ENCODE measurements at regions not wholly inside any gene's neighbourhood (a gene's known extent, or its start where the extent isn't known, plus 50 kb on each side); places are given as distances from the start of the nearest gene placed in this dataset.

DNA sequence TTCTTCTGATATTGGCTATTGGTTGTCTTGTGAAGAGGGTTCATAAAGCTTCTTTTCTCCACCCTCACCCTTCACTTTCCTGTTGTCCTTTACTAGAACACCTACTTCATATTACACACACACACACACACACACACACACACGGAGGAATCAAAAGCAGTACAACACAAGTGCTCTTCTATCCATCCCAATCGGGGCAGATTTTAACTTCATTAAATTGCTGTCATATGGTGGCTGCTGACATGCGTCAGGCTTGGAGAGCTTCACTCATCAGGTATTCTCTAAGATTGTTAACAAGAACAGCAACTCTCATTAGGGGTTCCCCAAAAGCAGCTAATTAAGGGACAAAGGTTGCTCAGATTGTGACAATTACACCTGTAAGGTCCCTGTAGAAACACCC is 239.1 kb upstream of the MEIS2 start:
- Histone ChIP-seq H3K27ac (no peak overlapping the region), H3K4me1 (ENCODE audit: low read depth, poor library complexity, severe bottlenecking) (no peaks in the 10 kb centered on the region), H2AFZ (ENCODE audit: low read depth) (no peak overlapping the region), H3K79me2 (ENCODE audit: insufficient read depth, low read depth) (no peaks in the 10 kb centered on the region), H3K4me2 (no peak overlapping the region), H4K20me1 (ENCODE audit: insufficient read depth) (no peaks in the 10 kb centered on the region), H3K36me3 (ENCODE audit: insufficient read depth) (no peaks in the 10 kb centered on the region), H3K9ac (no peak overlapping the region), H3K4me3 (IDR thresholded peaks at IDR 0.05; ENCODE audit: insufficient read depth, low read depth, low read length) (no peak overlapping the region), H3K27me3 (ENCODE audit: insufficient read depth, low read depth) (no peaks in the 10 kb centered on the region)
- no peak for TF ChIP-seq CTCF (conservative IDR thresholded peaks at IDR 0.05; ENCODE audit: low read depth, low read length)

DNA sequence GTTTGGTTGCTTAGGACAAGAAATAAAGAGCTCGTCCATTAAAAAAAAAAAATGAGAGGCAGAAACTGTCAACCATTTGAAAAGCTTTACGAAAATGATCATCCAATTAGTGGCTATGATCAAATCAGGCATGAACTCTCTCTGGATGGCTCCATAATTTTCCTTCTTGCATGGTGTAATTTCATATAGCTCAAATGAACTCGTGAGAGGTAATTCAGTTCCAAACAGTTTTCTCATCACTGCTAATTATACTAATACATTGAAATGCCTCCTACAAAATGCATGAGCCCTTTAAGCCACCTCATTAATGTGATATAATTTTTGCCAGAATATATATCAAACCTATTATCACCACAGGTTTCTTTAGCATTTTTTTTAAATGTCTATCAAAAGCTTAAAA is 239.5 kb upstream of the MEIS2 start:
- Histone ChIP-seq H3K9ac (no peak overlapping the region), H3K4me3 (IDR thresholded peaks at IDR 0.05; ENCODE audit: insufficient read depth, low read depth, low read length) (no peak overlapping the region), H3K36me3 (ENCODE audit: insufficient read depth) (no peaks in the 10 kb centered on the region), H4K20me1 (ENCODE audit: insufficient read depth) (no peaks in the 10 kb centered on the region), H3K79me2 (ENCODE audit: insufficient read depth, low read depth) (no peaks in the 10 kb centered on the region), H3K27ac (no peak overlapping the region), H3K4me1 (ENCODE audit: low read depth, poor library complexity, severe bottlenecking) (no peaks in the 10 kb centered on the region), H3K27me3 (ENCODE audit: insufficient read depth, low read depth) (no peaks in the 10 kb centered on the region), H2AFZ (ENCODE audit: low read depth) (no peak overlapping the region), H3K4me2 (no peak overlapping the region)
- no peak for TF ChIP-seq CTCF (conservative IDR thresholded peaks at IDR 0.05; ENCODE audit: low read depth, low read length)

DNA sequence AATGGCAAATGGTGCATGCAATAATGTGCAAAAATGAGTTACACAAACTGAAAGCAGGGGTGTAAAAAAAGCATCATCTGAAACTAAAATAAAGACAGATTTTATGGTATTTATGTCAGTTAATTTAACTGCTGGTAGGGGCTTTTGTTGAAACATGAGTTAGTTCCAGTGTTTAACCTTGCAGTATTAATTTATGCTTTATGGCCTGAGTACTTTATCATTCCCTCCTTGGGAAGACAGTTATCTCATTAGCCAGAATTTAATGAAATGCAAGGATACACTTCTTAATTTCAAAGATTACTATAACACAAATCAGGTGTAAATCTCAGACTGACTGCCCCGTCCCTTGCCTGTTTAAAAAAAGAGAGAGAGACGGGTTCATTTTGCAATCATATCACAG is 240.1 kb upstream of the MEIS2 start:
- Histone ChIP-seq H3K4me1 (ENCODE audit: low read depth, poor library complexity, severe bottlenecking) (no peaks in the 10 kb centered on the region), H3K4me2 (no peak overlapping the region), H2AFZ (ENCODE audit: low read depth) (no peak overlapping the region), H3K36me3 (ENCODE audit: insufficient read depth) (no peaks in the 10 kb centered on the region), H4K20me1 (ENCODE audit: insufficient read depth) (no peaks in the 10 kb centered on the region), H3K9ac (no peak overlapping the region), H3K4me3 (IDR thresholded peaks at IDR 0.05; ENCODE audit: insufficient read depth, low read depth, low read length) (no peak overlapping the region), H3K27me3 (ENCODE audit: insufficient read depth, low read depth) (no peaks in the 10 kb centered on the region), H3K27ac (no peak overlapping the region), H3K79me2 (ENCODE audit: insufficient read depth, low read depth) (no peaks in the 10 kb centered on the region)
- TF ChIP-seq CTCF (conservative IDR thresholded peaks at IDR 0.05; ENCODE audit: low read depth, low read length) = no peak

DNA sequence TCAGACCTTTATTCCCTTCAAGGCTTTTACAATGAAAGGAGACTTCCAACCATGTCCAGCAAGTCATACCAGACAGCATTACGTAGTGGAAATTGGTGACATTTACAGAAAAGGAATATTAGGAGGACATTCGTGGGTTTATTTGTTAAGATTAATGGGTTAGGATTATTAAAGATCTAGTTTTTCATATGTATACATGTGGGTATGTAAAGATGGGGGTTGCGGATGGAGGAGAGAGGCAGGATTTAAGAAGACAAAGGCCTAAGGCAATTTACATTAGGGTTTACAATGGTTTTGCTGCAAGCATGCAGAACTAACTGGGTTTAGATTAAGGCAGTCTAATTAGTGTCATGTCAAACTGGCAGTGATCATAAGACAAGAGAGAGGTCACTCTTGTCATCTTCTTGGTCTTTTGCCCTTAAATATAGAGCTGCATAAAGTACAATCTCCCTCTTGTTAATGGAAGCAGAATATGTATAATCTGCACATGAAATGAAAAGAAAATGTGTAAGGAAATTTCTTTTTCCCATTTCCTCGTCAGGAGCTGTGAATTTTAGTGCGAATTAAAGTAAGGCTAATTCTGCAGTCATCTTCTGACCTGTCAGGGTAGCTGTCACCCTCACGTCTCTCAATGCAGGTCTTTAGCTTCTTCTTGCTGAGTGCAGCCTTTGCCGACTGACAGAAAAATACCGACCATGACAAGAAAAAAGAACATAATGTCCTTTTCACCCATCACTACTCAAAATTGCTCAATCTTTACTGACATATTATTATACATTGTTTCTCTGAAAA is 258.9 kb upstream of the MEIS2 start:
- H3K27me3 ChIP-seq (ENCODE audit: insufficient read depth, low read depth) = no peaks in the 10 kb centered on the region
- no peak overlapping the region for H2AFZ ChIP-seq (ENCODE audit: low read depth)
- no peaks in the 10 kb centered on the region for H3K4me1 ChIP-seq (ENCODE audit: low read depth, poor library complexity, severe bottlenecking)
- no peak for TF ChIP-seq CTCF (conservative IDR thresholded peaks at IDR 0.05; ENCODE audit: low read depth, low read length)
- H3K79me2 ChIP-seq (ENCODE audit: insufficient read depth, low read depth) = no peaks in the 10 kb centered on the region
- H4K20me1 ChIP-seq (ENCODE audit: insufficient read depth) = no peaks in the 10 kb centered on the region
- H3K4me2 ChIP-seq = no peak overlapping the region
- H3K9ac ChIP-seq = no peak overlapping the region
- H3K27ac ChIP-seq = no peak overlapping the region
- H3K36me3 ChIP-seq (ENCODE audit: insufficient read depth) = no peaks in the 10 kb centered on the region
- H3K4me3 ChIP-seq (IDR thresholded peaks at IDR 0.05; ENCODE audit: insufficient read depth, low read depth, low read length) = no peak overlapping the region

All from KMS-11 (cell line).